ENCODE measurements at regions not wholly inside any gene's neighbourhood (a gene's known extent, or its start where the extent isn't known, plus 50 kb on each side); places are given as distances from the start of the nearest gene placed in this dataset.

DNA sequence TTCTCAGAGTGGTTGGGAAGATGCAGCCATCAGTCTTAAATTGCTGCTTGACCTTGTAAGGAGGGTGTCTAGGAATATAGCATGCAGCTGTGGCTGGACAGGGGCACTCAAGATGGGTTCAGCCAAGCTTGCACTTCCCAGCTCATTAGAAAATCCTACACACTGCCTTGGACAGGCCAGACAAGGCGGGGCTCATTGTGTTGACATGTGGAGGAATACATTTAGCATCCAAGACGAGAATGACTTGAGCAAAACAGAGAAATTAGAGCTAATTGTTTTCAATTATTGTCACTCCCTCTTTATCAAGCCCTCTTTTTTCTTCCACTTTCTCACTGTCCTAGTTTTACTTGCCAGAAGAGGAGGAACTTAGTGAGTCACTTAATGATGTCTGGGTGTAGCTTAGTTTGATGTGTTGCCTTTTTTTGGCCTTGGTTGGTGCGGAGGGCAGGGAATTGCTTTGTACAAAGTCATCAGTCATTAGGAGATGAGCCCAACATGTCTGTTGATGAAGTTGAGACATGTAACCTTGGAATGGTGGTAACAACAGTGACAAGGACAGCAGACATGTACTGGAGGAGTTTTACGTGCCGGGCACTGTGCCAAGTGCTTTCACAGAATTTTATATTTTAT, 1219.3 kb upstream of the WWC1 start:
- TF ChIP-seq EZH2phosphoT487 (IDR thresholded peaks at IDR 0.05; ENCODE audit: borderline replicate concordance, low read depth, low read length), result no peak
- TF ChIP-seq, protein P1, sequence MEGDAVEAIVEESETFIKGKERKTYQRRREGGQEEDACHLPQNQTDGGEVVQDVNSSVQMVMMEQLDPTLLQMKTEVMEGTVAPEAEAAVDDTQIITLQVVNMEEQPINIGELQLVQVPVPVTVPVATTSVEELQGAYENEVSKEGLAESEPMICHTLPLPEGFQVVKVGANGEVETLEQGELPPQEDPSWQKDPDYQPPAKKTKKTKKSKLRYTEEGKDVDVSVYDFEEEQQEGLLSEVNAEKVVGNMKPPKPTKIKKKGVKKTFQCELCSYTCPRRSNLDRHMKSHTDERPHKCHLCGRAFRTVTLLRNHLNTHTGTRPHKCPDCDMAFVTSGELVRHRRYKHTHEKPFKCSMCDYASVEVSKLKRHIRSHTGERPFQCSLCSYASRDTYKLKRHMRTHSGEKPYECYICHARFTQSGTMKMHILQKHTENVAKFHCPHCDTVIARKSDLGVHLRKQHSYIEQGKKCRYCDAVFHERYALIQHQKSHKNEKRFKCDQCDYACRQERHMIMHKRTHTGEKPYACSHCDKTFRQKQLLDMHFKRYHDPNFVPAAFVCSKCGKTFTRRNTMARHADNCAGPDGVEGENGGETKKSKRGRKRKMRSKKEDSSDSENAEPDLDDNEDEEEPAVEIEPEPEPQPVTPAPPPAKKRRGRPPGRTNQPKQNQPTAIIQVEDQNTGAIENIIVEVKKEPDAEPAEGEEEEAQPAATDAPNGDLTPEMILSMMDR (conservative IDR thresholded peaks at IDR 0.05; ENCODE audit: low read length), result no peak
